ENCODE measurements at regions not wholly inside any gene's neighbourhood (a gene's known extent, or its start where the extent isn't known, plus 50 kb on each side); places are given as distances from the start of the nearest gene placed in this dataset.

GRCh38 chr2:184114439-184114838, 483.9 kb upstream of the ZNF804A start:
- TF ChIP-seq EZH2 (IDR thresholded peaks at IDR 0.05): no peak
- no peak for TF ChIP-seq POLR2AphosphoS5 (IDR thresholded peaks at IDR 0.05; ENCODE audit: borderline replicate concordance, low read depth, low read length)
